ENCODE measurements at regions not wholly inside any gene's neighbourhood (a gene's known extent, or its start where the extent isn't known, plus 50 kb on each side); places are given as distances from the start of the nearest gene placed in this dataset.

GRCh38 chr16:26365161-26365940, 673.6 kb downstream of the HS3ST4 start:
- RAD21 ChIA-PET (ENCODE audit: low non-redundant PET in 1 of 2, low total read pairs in 2 of 2, uncharacterized antibody in 2 of 2, unreplicated experiment in 2 of 2): no interaction called here

More at GRCh38 chr16:26365161-26365940, 673.6 kb downstream of the HS3ST4 start:
- Histone ChIP-seq H4K20me1 (ENCODE audit: insufficient read depth) (no peaks in the 10 kb centered on the region), H3K4me3 (replicated peaks in 1 of 2; ENCODE audit: low read depth in 1 of 2, low read length in 2 of 2) (no peak overlapping the region), H3K4me1 (ENCODE audit: control insufficient read depth in 1 of 2, insufficient read depth in 2 of 2, low read length in 2 of 2) (no peaks in the 10 kb centered on the region), H3K9ac (ENCODE audit: low read length) (no peak overlapping the region), H3K27ac (ENCODE audit: low read depth, low read length) (no peak overlapping the region), H2AFZ (ENCODE audit: low read depth, low read length, poor library complexity, severe bottlenecking) (no peak overlapping the region), H3K36me3 (ENCODE audit: control insufficient read depth in 1 of 2, insufficient read depth in 2 of 2, low read length in 2 of 2) (no peaks in the 10 kb centered on the region), H3K4me2 (ENCODE audit: low read length) (no peak overlapping the region), H3K9me3 (ENCODE audit: control insufficient read depth in 1 of 2, insufficient read depth in 1 of 2, low read depth in 1 of 2, low read length in 2 of 2) (peaks cover 0 to 7% of the 10 kb centered on the region in 2 experiments; a peak in 1 of 4 replicates), H3K79me2 (ENCODE audit: insufficient read depth, low read length) (no peaks in the 10 kb centered on the region), H3K9me2 (ENCODE audit: insufficient read depth) (no peaks in the 10 kb centered on the region), H3K27me3 (ENCODE audit: insufficient read depth, low read length) (no peaks in the 10 kb centered on the region)
- ChIA-PET CTCF (no interaction called here), POLR2A (no interaction called here)
- BruUV-seq (replicated peaks): no TSS peak
- TF ChIP-seq ZFX (IDR thresholded peaks at IDR 0.05) (no peak), POLR2AphosphoS5 (IDR thresholded peaks at IDR 0.05; ENCODE audit: low read depth, low read length) (no peak), SIN3A (IDR thresholded peaks at IDR 0.05; ENCODE audit: low read depth) (no peak), YY1 (IDR thresholded peaks at IDR 0.05; ENCODE audit: extremely low read depth, insufficient replicate concordance, low read depth, low read length) (no peak), ZNF274 (IDR thresholded peaks at IDR 0.05; ENCODE audit: low read depth, low read length) (no peak), CEBPB (IDR thresholded peaks at IDR 0.05; ENCODE audit: low read depth) (no peak), EZH2 (IDR thresholded peaks at IDR 0.05) (no peak), ATF3 (IDR thresholded peaks at IDR 0.05) (no peak), TCF7L2 (IDR thresholded peaks at IDR 0.05; ENCODE audit: borderline replicate concordance, extremely low read depth, insufficient read depth, insufficient read length) (no peak), EGR1 (IDR thresholded peaks at IDR 0.05; ENCODE audit: low read depth) (no peak), SP1 (IDR thresholded peaks at IDR 0.05; ENCODE audit: low read depth) (no peak)
- TF ChIP-seq, protein P1, sequence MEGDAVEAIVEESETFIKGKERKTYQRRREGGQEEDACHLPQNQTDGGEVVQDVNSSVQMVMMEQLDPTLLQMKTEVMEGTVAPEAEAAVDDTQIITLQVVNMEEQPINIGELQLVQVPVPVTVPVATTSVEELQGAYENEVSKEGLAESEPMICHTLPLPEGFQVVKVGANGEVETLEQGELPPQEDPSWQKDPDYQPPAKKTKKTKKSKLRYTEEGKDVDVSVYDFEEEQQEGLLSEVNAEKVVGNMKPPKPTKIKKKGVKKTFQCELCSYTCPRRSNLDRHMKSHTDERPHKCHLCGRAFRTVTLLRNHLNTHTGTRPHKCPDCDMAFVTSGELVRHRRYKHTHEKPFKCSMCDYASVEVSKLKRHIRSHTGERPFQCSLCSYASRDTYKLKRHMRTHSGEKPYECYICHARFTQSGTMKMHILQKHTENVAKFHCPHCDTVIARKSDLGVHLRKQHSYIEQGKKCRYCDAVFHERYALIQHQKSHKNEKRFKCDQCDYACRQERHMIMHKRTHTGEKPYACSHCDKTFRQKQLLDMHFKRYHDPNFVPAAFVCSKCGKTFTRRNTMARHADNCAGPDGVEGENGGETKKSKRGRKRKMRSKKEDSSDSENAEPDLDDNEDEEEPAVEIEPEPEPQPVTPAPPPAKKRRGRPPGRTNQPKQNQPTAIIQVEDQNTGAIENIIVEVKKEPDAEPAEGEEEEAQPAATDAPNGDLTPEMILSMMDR (IDR thresholded peaks at IDR 0.05 in 2 of 3, conservative IDR thresholded peaks at IDR 0.05 in 1 of 3; ENCODE audit: borderline replicate concordance in 1 of 3, insufficient read depth in 1 of 3, low read depth in 2 of 3, low read length in 2 of 3): no peak
- DNase-seq (ENCODE audit: low read depth, low spot score) (no peak), ATAC-seq (no peak)
- intact Hi-C loops (cut with micrococcal nuclease): no loop called here
